Endothelial cell (in vitro differentiated cells): ENCODE measurements at regions not wholly inside any gene's neighbourhood (a gene's known extent, or its start where the extent isn't known, plus 50 kb on each side); places are given as distances from the start of the nearest gene placed in this dataset.

Experiments used
- DNase-seq: peaks from one replicate; pipeline ENCODE4 v3.0.0; 2021; ENCODE audit warnings: low spot score
- H3K27ac Mint-ChIP-seq: one replicate; pipeline ENCODE4 v1.8.0; 2021; ENCODE audit warnings: mixed read lengths, inconsistent platforms; ENCODE audit not compliant: unreplicated experiment
- H3K27me3 Mint-ChIP-seq: one replicate; pipeline ENCODE4 v1.8.0; 2021; ENCODE audit warnings: mild to moderate bottlenecking, moderate library complexity, mixed read lengths, inconsistent platforms; ENCODE audit not compliant: unreplicated experiment
- H3K36me3 Mint-ChIP-seq: one replicate; pipeline ENCODE4 v1.8.0; 2021; ENCODE audit warnings: mild to moderate bottlenecking, low read depth, mixed read lengths, inconsistent platforms; ENCODE audit not compliant: unreplicated experiment
- H3K4me1 Mint-ChIP-seq: one replicate; pipeline ENCODE4 v1.8.0; 2021; ENCODE audit warnings: mild to moderate bottlenecking, mixed read lengths, inconsistent platforms; ENCODE audit not compliant: unreplicated experiment
- H3K4me3 Mint-ChIP-seq: one replicate; pipeline ENCODE4 v1.8.0; 2021; ENCODE audit warnings: mild to moderate bottlenecking, mixed read lengths, inconsistent platforms; ENCODE audit not compliant: unreplicated experiment
- H3K9me3 Mint-ChIP-seq: one replicate; pipeline ENCODE4 v1.8.0; 2021; ENCODE audit warnings: mixed read lengths, inconsistent platforms; ENCODE audit not compliant: unreplicated experiment
- CTCF ChIP-seq: fragments of 200-600 bp; sonication (generic); IDR thresholded peaks from one replicate; pipeline ENCODE4 v1.5.0; 2021; ENCODE audit warnings: antibody characterized with exemption; ENCODE audit not compliant: unreplicated experiment

DNA sequence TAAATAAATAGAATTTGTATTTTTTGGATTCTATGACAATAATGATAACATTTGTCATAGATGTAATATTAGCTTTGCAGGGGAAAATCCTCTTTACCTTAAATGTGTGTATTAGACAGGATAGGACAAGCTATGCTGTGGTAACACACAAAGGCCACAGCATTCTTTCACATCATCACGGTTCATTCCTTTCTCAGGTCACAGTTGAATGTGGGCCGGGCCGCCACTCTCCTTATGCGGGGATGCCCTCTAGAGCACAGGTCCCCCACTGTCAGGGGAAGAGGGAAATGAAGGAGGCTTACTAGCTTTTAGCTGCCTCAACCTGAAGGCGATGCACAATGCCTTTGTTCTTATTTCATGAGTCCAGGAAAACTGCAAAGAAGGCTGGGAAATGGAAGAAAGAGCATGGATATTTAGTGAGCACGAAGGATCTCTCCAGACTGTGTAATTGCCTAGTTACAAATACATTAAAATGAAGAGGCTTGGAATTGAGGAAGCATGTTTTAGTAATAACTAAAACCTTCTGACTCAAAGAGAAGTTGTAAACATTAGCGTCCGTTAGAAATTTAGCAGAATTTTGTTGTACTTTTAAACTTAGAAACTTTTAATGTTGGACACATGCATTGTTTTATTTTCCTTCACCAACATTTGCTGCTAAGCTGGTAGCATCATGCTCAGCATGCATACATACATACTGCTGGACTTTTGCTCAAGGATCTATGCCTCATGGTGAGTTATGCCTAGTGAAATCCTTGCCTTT lies 248.9 kb upstream of the FOXQ1 start:
- Mint-ChIP-seq H3K36me3 (no peaks in the 10 kb centered on the region), H3K27me3 (no peaks in the 10 kb centered on the region), H3K9me3 (no peaks in the 10 kb centered on the region), H3K27ac (no peak overlapping the region), H3K4me3 (no peak overlapping the region), H3K4me1 (no peaks in the 10 kb centered on the region)
- DNase-seq: no peak
- TF ChIP-seq CTCF: no peak

- TF ChIP-seq CTCF: no peak
- H3K27ac Mint-ChIP-seq: no peak overlapping the region
- peaks cover 2% of the 10 kb centered on the region for H3K27me3 Mint-ChIP-seq
Observed at GRCh38 chr6:1059596-1059995, 252.3 kb upstream of the FOXQ1 start.

DNA sequence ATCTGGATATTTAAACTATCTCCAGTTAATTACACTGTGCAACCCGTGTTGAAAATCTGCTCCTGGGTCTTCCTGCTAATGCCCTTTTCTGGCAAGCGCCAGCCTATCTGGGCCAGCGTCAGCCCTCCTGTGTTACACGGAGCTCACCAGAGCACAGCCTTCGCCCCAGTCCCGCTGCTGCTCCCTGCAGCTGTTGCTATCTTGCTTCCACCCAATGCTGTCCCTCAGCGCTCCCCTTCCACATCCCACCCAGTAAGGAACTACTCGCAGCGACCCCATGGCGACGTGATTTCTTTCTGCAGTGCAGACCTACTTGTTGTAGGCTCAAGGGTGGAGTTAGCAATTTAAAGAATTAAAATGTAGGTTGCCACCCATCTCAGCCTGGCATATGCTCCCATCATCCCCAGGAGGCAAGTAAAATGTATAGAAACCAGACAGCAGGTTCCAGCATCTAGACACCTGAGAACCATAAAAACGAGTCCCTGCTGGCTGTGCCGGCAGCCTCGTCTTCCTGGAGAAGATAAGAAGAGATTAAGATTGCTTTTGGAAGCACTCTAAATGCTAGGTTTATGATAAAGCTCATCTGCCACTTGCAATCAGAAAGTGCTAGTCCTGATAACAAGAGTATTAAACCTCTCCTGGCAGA lies 254.3 kb upstream of the FOXQ1 start:
- Mint-ChIP-seq H3K9me3 (no peaks in the 10 kb centered on the region), H3K27ac (no peak overlapping the region), H3K27me3 (peaks cover 2% of the 10 kb centered on the region), H3K36me3 (no peaks in the 10 kb centered on the region), H3K4me1 (no peaks in the 10 kb centered on the region), H3K4me3 (no peak overlapping the region)
- no peak for TF ChIP-seq CTCF
- DNase-seq: no peak

More at GRCh38 chr6:1059596-1059995, 252.3 kb upstream of the FOXQ1 start:
- Mint-ChIP-seq H3K36me3 (no peaks in the 10 kb centered on the region), H3K9me3 (no peaks in the 10 kb centered on the region), H3K4me1 (no peaks in the 10 kb centered on the region), H3K4me3 (no peak overlapping the region)
- DNase-seq: no peak

- no peaks in the 10 kb centered on the region for H3K9me3 Mint-ChIP-seq
- H3K27ac Mint-ChIP-seq: no peak overlapping the region
- no peaks in the 10 kb centered on the region for H3K36me3 Mint-ChIP-seq
- H3K27me3 Mint-ChIP-seq: peaks cover 2% of the 10 kb centered on the region
- no peaks in the 10 kb centered on the region for H3K4me1 Mint-ChIP-seq
- no peak for DNase-seq
- TF ChIP-seq CTCF: no peak
- H3K4me3 Mint-ChIP-seq: no peak overlapping the region
Observed at GRCh38 chr6:1055015-1055921, 256.6 kb upstream of the FOXQ1 start.
